Neural crest cell (in vitro differentiated cells): ENCODE measurements at regions not wholly inside any gene's neighbourhood (a gene's known extent, or its start where the extent isn't known, plus 50 kb on each side); places are given as distances from the start of the nearest gene placed in this dataset.
"Not testable (repeated sequence)": the region's sequence is repeated elsewhere in the genome, so short reads cannot be mapped to it uniquely, and the experiment has no call there.

Experiments
- DNase-seq: peaks from one replicate; pipeline ENCODE4 v3.0.0; 2021; ENCODE audit warnings: low read depth, mixed read lengths, low spot score
- H3K27ac Mint-ChIP-seq: one replicate; pipeline ENCODE4 v1.8.0; 2021; ENCODE audit warnings: mild to moderate bottlenecking, mixed read lengths; ENCODE audit not compliant: unreplicated experiment
- H3K27me3 Mint-ChIP-seq: 2 replicates; pipeline ENCODE4 v1.8.0; 2021; ENCODE audit warnings: low read depth, mild to moderate bottlenecking, mixed read lengths
- H3K36me3 Mint-ChIP-seq: 2 replicates; pipeline ENCODE4 v1.8.0; 2021; ENCODE audit warnings: low read depth, mild to moderate bottlenecking, mixed read lengths
- H3K4me1 Mint-ChIP-seq: 2 replicates; pipeline ENCODE4 v1.8.0; 2021; ENCODE audit warnings: mixed read lengths
- H3K4me3 Mint-ChIP-seq: one replicate; pipeline ENCODE4 v1.8.0; 2021; ENCODE audit warnings: mild to moderate bottlenecking, mixed read lengths
- H3K9me3 Mint-ChIP-seq: 2 replicates; pipeline ENCODE4 v1.8.0; 2021; ENCODE audit warnings: mixed read lengths
- CTCF ChIP-seq: fragments of 200-600 bp; sonication (generic); conservative IDR thresholded peaks from 2 replicates; pipeline ENCODE4 v1.5.0; 2021; ENCODE audit warnings: antibody characterized with exemption, mild to moderate bottlenecking

- Mint-ChIP-seq H3K36me3 (no peaks in the 10 kb centered on the region), H3K27me3 (no peaks in the 10 kb centered on the region), H3K9me3 (no peaks in the 10 kb centered on the region), H3K27ac (no peak overlapping the region), H3K4me1 (peaks cover 4% of the 10 kb centered on the region), H3K4me3 (no peak overlapping the region)
- no peak for TF ChIP-seq CTCF
- DNase-seq, result no peak
Observed at GRCh38 chr9:12424243-12424642, 268.9 kb upstream of the TYRP1 start.

- TF ChIP-seq CTCF, result peak; percentile 67
- Mint-ChIP-seq H3K4me1 (peaks cover 4% of the 10 kb centered on the region), H3K27ac (no peak overlapping the region), H3K4me3 (no peak overlapping the region), H3K27me3 (no peaks in the 10 kb centered on the region), H3K9me3 (peaks cover 2% of the 10 kb centered on the region), H3K36me3 (no peaks in the 10 kb centered on the region)
- DNase-seq, result no peak
Observed at GRCh38 chr9:12425878-12426864, 267.0 kb upstream of the TYRP1 start.

GRCh38 chr9:12439267-12439666, 253.9 kb upstream of the TYRP1 start:
- Mint-ChIP-seq H3K36me3 (no peaks in the 10 kb centered on the region), H3K4me1 (no peaks in the 10 kb centered on the region), H3K27me3 (no peaks in the 10 kb centered on the region), H3K9me3 (no peaks in the 10 kb centered on the region), H3K27ac (no peak overlapping the region), H3K4me3 (no peak overlapping the region)
- no peak for DNase-seq
- no peak for TF ChIP-seq CTCF

- H3K4me3 Mint-ChIP-seq, DNase-seq, H3K36me3 Mint-ChIP-seq, H3K27me3 Mint-ChIP-seq, H3K4me1 Mint-ChIP-seq, H3K27ac Mint-ChIP-seq, H3K9me3 Mint-ChIP-seq: not testable (repeated sequence)
Observed at GRCh38 chr9:12441080-12441479, 252.1 kb upstream of the TYRP1 start.

- peaks cover 3% of the 10 kb centered on the region for H3K27me3 Mint-ChIP-seq
- no peaks in the 10 kb centered on the region for H3K9me3 Mint-ChIP-seq
- no peaks in the 10 kb centered on the region for H3K4me1 Mint-ChIP-seq
- DNase-seq, result no peak
- no peaks in the 10 kb centered on the region for H3K36me3 Mint-ChIP-seq
- no peak overlapping the region for H3K4me3 Mint-ChIP-seq
- H3K27ac Mint-ChIP-seq, result no peak overlapping the region
- no peak for TF ChIP-seq CTCF
Observed at GRCh38 chr9:12441506-12441905, 251.7 kb upstream of the TYRP1 start.

GRCh38 chr9:12448246-12448645, 244.9 kb upstream of the TYRP1 start:
- no peaks in the 10 kb centered on the region for H3K36me3 Mint-ChIP-seq
- H3K4me3 Mint-ChIP-seq, result no peak overlapping the region
- no peak overlapping the region for H3K27ac Mint-ChIP-seq
- TF ChIP-seq CTCF, result no peak
- peaks cover 3% of the 10 kb centered on the region for H3K27me3 Mint-ChIP-seq
- H3K4me1 Mint-ChIP-seq, result no peaks in the 10 kb centered on the region
- no peaks in the 10 kb centered on the region for H3K9me3 Mint-ChIP-seq
- DNase-seq, result no peak
